SH-SY5Y (cell line): ENCODE measurements at regions not wholly inside any gene's neighbourhood (a gene's known extent, or its start where the extent isn't known, plus 50 kb on each side); places are given as distances from the start of the nearest gene placed in this dataset.

Source experiments
- GATA2 ChIP-seq: IDR thresholded peaks from 2 replicates; pipeline ENCODE4 v1.6.1; 2011; ENCODE audit warnings: mild to moderate bottlenecking, low read depth, low read length
- GATA3 ChIP-seq: IDR thresholded peaks from 2 replicates; pipeline ENCODE4 v1.6.1; 2011; ENCODE audit warnings: low read depth, mild to moderate bottlenecking, low read length, moderate library complexity

- TF ChIP-seq GATA2: no peak
- 0 out of 2 replicates have a peak, but pooled peaks have one; percentile 12 for TF ChIP-seq GATA3
These were observed 470.3 kb upstream of the NCAM2 start for GRCh38 chr21:20527731-20528460.
